Liver (tissue), 8 donors: ENCODE measurements at regions not wholly inside any gene's neighbourhood (a gene's known extent, or its start where the extent isn't known, plus 50 kb on each side); places are given as distances from the start of the nearest gene placed in this dataset.

Experiments
- DNase-seq: peaks from one replicate; pipeline ENCODE4 v3.0.0-alpha.2; 2017; ENCODE audit warnings: low spot score
- H3K27ac ChIP-seq, 2 donors: one replicate each; pipeline ENCODE4 v1.7.0; 2013; ENCODE audit warnings: inconsistent platforms in 2 of 2, low read length in 2 of 2, control low read depth in 1 of 2, low read depth in 1 of 2, mild to moderate bottlenecking in 1 of 2
- H3K27me3 ChIP-seq, 4 donors: one replicate each; pipeline versions ENCODE4 v1.6.1 to v1.7.0; 2013; ENCODE audit warnings: low read length in 3 of 4, inconsistent platforms in 1 of 4, mild to moderate bottlenecking in 1 of 4, moderate library complexity in 1 of 4; ENCODE audit not compliant: control insufficient read depth in 4 of 4, insufficient read depth in 4 of 4
- H3K36me3 ChIP-seq, 4 donors: one replicate each; pipeline versions ENCODE4 v1.6.1 to v1.7.0; 2013; ENCODE audit warnings: low read length in 3 of 4, mild to moderate bottlenecking in 3 of 4, low read depth in 1 of 4, moderate library complexity in 1 of 4; ENCODE audit not compliant: control insufficient read depth in 4 of 4, insufficient read depth in 3 of 4
- H3K4me1 ChIP-seq, 4 donors: one replicate each; pipeline versions ENCODE4 v1.6.1 to v1.7.0; 2013; ENCODE audit warnings: low read length in 3 of 4, mild to moderate bottlenecking in 3 of 4, moderate library complexity in 1 of 4; ENCODE audit not compliant: control insufficient read depth in 4 of 4, insufficient read depth in 4 of 4
- H3K4me3 ChIP-seq, 3 donors: one replicate each; pipeline versions ENCODE4 v1.6.1 to v1.7.0; 2013; ENCODE audit warnings: low read length in 3 of 3, control low read depth in 1 of 3, low read depth in 1 of 3, mild to moderate bottlenecking in 1 of 3
- H3K9ac ChIP-seq, 2 donors: one replicate each; pipeline ENCODE4 v1.7.0; 2013; ENCODE audit warnings: low read length in 2 of 2, mild to moderate bottlenecking in 2 of 2, moderate library complexity in 2 of 2, control low read depth in 1 of 2, low read depth in 1 of 2
- H3K9me3 ChIP-seq, 4 donors: one replicate each; pipeline versions ENCODE4 v1.6.1 to v1.7.0; 2013; ENCODE audit warnings: low read length in 3 of 4; ENCODE audit not compliant: control insufficient read depth in 4 of 4
- CTCF ChIP-seq: fragments of 150-350 bp; IDR thresholded peaks from 2 replicates; pipeline ENCODE4 v1.5.1; 2017; ENCODE audit warnings: improper control_type of control experiment, low read depth, low read length; ENCODE audit not compliant: missing input control
- EGR1 ChIP-seq, 2 donors: IDR thresholded peaks; 2 replicates each; pipeline ENCODE4 v1.6.1; 2016 to 2018; ENCODE audit warnings: antibody characterized with exemption in 2 of 2, low read depth in 2 of 2
- FOXA1 ChIP-seq: IDR thresholded peaks from 2 replicates; pipeline ENCODE4 v1.6.1; 2016; ENCODE audit warnings: antibody characterized with exemption
- FOXA2 ChIP-seq: IDR thresholded peaks from 2 replicates; pipeline ENCODE4 v1.6.1; 2016; ENCODE audit warnings: antibody characterized with exemption
- GABPA ChIP-seq, 2 donors: IDR thresholded peaks in 1 of 2; conservative IDR thresholded peaks in 1 of 2; 2 replicates each; pipeline ENCODE4 v1.6.1; 2016; ENCODE audit warnings: antibody characterized with exemption in 2 of 2, mild to moderate bottlenecking in 1 of 2, moderate library complexity in 1 of 2
- HNF4A ChIP-seq, 2 donors: conservative IDR thresholded peaks; 2 replicates each; pipeline ENCODE4 v1.6.1; 2016; ENCODE audit warnings: antibody characterized with exemption in 2 of 2, mild to moderate bottlenecking in 2 of 2
- HNF4G ChIP-seq: IDR thresholded peaks from 2 replicates; pipeline ENCODE4 v1.6.1; 2016; ENCODE audit warnings: antibody characterized with exemption
- JUND ChIP-seq, 2 donors: IDR thresholded peaks; 2 replicates each; pipeline ENCODE4 v1.6.1; 2016; ENCODE audit warnings: antibody characterized with exemption in 2 of 2
- NR2F2 ChIP-seq: IDR thresholded peaks from 2 replicates; pipeline ENCODE4 v1.6.1; 2016; ENCODE audit warnings: antibody characterized with exemption
- RAD21 ChIP-seq, 2 donors: IDR thresholded peaks; 2 replicates each; pipeline ENCODE4 v1.6.1; 2016; ENCODE audit warnings: antibody characterized with exemption in 2 of 2, mild to moderate bottlenecking in 2 of 2
- RXRA ChIP-seq, 2 donors: IDR thresholded peaks; 2 replicates each; pipeline ENCODE4 v1.6.1; 2017 to 2018; ENCODE audit warnings: antibody characterized with exemption in 2 of 2, mild to moderate bottlenecking in 1 of 2
- SP1 ChIP-seq: IDR thresholded peaks from 2 replicates; pipeline ENCODE4 v1.6.1; 2018; ENCODE audit warnings: antibody characterized with exemption, mild to moderate bottlenecking
- YY1 ChIP-seq: IDR thresholded peaks from 2 replicates; pipeline ENCODE4 v1.6.1; 2016; ENCODE audit warnings: antibody characterized with exemption, mild to moderate bottlenecking
- WGBS: extraction: QIAGEN DNeasy Blood & Tissue Kit; methylation state at CpG from one replicate; pipeline ENCODE4 v1.1.7; 2013; 5-methylcytosine and 5-hydroxymethylcytosine counted together
- TF ChIP-seq, protein P1 (sequence below): IDR thresholded peaks from 2 replicates; pipeline ENCODE4 v1.6.1; 2016; ENCODE audit warnings: antibody characterized with exemption
- TF ChIP-seq, protein P2 (sequence below): IDR thresholded peaks from 2 replicates; pipeline ENCODE4 v1.6.1; 2016; ENCODE audit warnings: antibody characterized with exemption, mild to moderate bottlenecking
- donor health status: healthy.
- donor health status: healthy.
- donor health status: healthy.
- donor health status: healthy.
- donor health status: healthy.

- no peak for TF ChIP-seq CTCF
Observed at GRCh38 chrX:35098419-35098818, 155.8 kb downstream of the FAM47B start (continued).

GRCh38 chrX:35101901-35102300, 159.3 kb downstream of the FAM47B start:
- TF ChIP-seq NR2F2 (no peak), HNF4A (conservative IDR thresholded peaks at IDR 0.05) (no peak), EGR1 (IDR thresholded peaks at IDR 0.05; ENCODE audit: low read depth in 2 of 2) (no peak), GABPA (IDR thresholded peaks at IDR 0.05 in 1 of 2, conservative IDR thresholded peaks at IDR 0.05 in 1 of 2) (no peak), FOXA1 (no peak), YY1 (no peak), CTCF (no peak), RXRA (IDR thresholded peaks at IDR 0.05) (no peak)
- TF ChIP-seq, protein P1, sequence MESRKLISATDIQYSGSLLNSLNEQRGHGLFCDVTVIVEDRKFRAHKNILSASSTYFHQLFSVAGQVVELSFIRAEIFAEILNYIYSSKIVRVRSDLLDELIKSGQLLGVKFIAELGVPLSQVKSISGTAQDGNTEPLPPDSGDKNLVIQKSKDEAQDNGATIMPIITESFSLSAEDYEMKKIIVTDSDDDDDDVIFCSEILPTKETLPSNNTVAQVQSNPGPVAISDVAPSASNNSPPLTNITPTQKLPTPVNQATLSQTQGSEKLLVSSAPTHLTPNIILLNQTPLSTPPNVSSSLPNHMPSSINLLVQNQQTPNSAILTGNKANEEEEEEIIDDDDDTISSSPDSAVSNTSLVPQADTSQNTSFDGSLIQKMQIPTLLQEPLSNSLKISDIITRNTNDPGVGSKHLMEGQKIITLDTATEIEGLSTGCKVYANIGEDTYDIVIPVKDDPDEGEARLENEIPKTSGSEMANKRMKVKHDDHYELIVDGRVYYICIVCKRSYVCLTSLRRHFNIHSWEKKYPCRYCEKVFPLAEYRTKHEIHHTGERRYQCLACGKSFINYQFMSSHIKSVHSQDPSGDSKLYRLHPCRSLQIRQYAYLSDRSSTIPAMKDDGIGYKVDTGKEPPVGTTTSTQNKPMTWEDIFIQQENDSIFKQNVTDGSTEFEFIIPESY, result no peak
- H3K36me3 ChIP-seq, result no peaks in the 10 kb centered on the region
- H3K27ac ChIP-seq, result no peak overlapping the region
- no peak overlapping the region for H3K9ac ChIP-seq
- no peak for DNase-seq
- H3K27me3 ChIP-seq, result no peaks in the 10 kb centered on the region
- no peaks in the 10 kb centered on the region for H3K4me1 ChIP-seq
- no peaks in the 10 kb centered on the region for H3K9me3 ChIP-seq
- WGBS, result 93% methylated on average over 1 of the region's 1 CpG
- no peak overlapping the region for H3K4me3 ChIP-seq

- Histone ChIP-seq H3K4me1 (no peaks in the 10 kb centered on the region), H3K27me3 (no peaks in the 10 kb centered on the region), H3K27ac (no peak overlapping the region), H3K4me3 (no peak overlapping the region), H3K9me3 (no peaks in the 10 kb centered on the region), H3K9ac (no peak overlapping the region), H3K36me3 (no peaks in the 10 kb centered on the region)
- no peak for DNase-seq
- TF ChIP-seq RXRA (IDR thresholded peaks at IDR 0.05) (no peak), FOXA2 (no peak), NR2F2 (no peak), YY1 (no peak), JUND (IDR thresholded peaks at IDR 0.05) (no peak), HNF4A (conservative IDR thresholded peaks at IDR 0.05) (no peak), FOXA1 (no peak), CTCF (no peak), EGR1 (IDR thresholded peaks at IDR 0.05; ENCODE audit: low read depth in 2 of 2) (no peak), RAD21 (IDR thresholded peaks at IDR 0.05) (no peak), SP1 (no peak), HNF4G (no peak)
- TF ChIP-seq, protein P1, result no peak
- TF ChIP-seq, protein P2, sequence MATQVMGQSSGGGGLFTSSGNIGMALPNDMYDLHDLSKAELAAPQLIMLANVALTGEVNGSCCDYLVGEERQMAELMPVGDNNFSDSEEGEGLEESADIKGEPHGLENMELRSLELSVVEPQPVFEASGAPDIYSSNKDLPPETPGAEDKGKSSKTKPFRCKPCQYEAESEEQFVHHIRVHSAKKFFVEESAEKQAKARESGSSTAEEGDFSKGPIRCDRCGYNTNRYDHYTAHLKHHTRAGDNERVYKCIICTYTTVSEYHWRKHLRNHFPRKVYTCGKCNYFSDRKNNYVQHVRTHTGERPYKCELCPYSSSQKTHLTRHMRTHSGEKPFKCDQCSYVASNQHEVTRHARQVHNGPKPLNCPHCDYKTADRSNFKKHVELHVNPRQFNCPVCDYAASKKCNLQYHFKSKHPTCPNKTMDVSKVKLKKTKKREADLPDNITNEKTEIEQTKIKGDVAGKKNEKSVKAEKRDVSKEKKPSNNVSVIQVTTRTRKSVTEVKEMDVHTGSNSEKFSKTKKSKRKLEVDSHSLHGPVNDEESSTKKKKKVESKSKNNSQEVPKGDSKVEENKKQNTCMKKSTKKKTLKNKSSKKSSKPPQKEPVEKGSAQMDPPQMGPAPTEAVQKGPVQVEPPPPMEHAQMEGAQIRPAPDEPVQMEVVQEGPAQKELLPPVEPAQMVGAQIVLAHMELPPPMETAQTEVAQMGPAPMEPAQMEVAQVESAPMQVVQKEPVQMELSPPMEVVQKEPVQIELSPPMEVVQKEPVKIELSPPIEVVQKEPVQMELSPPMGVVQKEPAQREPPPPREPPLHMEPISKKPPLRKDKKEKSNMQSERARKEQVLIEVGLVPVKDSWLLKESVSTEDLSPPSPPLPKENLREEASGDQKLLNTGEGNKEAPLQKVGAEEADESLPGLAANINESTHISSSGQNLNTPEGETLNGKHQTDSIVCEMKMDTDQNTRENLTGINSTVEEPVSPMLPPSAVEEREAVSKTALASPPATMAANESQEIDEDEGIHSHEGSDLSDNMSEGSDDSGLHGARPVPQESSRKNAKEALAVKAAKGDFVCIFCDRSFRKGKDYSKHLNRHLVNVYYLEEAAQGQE, result no peak
- WGBS, result 84% methylated on average over 3 of the region's 3 CpGs
Observed at GRCh38 chrX:35104626-35105025, 162.0 kb downstream of the FAM47B start.
